Transverse colon (tissue), 3 donors: ENCODE measurements at regions not wholly inside any gene's neighbourhood (a gene's known extent, or its start where the extent isn't known, plus 50 kb on each side); places are given as distances from the start of the nearest gene placed in this dataset.

Source experiments
- POLR2A ChIP-seq: fragments of 450-650 bp; IDR thresholded peaks from one replicate; pipeline ENCODE4 v1.6.1; 2016; ENCODE audit warnings: antibody characterized with exemption, mild to moderate bottlenecking, moderate library complexity
- TF ChIP-seq, protein P1 (sequence below), 5 experiments: fragments of 200-600 bp in 3 of 5; fragments of 450-650 bp in 2 of 5; sonication (generic) in 3 of 5; IDR thresholded peaks; 1 replicate in 2 of 5; 2 replicates in 3 of 5; pipeline ENCODE4 v1.5.1; 2016 to 2017; ENCODE audit warnings: antibody characterized with exemption in 5 of 5, inconsistent platforms in 3 of 5, mild to moderate bottlenecking in 2 of 5, moderate library complexity in 1 of 5

DNA sequence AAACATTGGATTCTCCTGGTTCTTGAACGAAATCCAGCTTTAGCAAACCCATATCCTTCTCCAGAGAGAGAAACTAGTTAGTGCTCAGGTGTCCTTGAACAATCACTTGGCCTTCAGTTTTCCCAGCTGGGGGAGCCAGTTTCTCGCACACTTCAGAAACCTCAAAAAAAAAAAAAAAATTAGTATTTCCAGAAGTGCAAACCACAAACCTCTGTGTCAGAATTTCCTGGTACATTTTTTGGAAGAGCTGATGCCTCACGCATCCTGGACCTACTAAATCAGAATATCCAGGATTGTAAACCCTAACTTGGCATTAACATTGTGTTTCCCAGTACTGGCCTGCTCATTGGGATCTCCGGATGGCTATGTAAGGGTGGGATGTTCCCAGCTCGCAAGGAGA is 143.4 kb upstream of the EGR2 start:
- TF ChIP-seq, protein P1, sequence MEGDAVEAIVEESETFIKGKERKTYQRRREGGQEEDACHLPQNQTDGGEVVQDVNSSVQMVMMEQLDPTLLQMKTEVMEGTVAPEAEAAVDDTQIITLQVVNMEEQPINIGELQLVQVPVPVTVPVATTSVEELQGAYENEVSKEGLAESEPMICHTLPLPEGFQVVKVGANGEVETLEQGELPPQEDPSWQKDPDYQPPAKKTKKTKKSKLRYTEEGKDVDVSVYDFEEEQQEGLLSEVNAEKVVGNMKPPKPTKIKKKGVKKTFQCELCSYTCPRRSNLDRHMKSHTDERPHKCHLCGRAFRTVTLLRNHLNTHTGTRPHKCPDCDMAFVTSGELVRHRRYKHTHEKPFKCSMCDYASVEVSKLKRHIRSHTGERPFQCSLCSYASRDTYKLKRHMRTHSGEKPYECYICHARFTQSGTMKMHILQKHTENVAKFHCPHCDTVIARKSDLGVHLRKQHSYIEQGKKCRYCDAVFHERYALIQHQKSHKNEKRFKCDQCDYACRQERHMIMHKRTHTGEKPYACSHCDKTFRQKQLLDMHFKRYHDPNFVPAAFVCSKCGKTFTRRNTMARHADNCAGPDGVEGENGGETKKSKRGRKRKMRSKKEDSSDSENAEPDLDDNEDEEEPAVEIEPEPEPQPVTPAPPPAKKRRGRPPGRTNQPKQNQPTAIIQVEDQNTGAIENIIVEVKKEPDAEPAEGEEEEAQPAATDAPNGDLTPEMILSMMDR (IDR thresholded peaks at IDR 0.05) = no peak
- no peak for TF ChIP-seq POLR2A
